GM23338 (cell line): ENCODE measurements at regions not wholly inside any gene's neighbourhood (a gene's known extent, or its start where the extent isn't known, plus 50 kb on each side); places are given as distances from the start of the nearest gene placed in this dataset.

ENCODE experiments used
- CREB1 ChIP-seq: fragments of 250-450 bp; sonication (Bioruptor Pico); IDR thresholded peaks from 2 replicates; pipeline ENCODE4 v1.5.0; 2020; ENCODE audit warnings: low read depth, mild to moderate bottlenecking, moderate library complexity
- CTCF ChIP-seq, 2 experiments: fragments of 200-600 bp in 1 of 2; sonication (generic) in 1 of 2; conservative IDR thresholded peaks; 2 replicates each; pipeline versions ENCODE4 v1.5.1 to v1.6.1; 2016 to 2017; ENCODE audit warnings: antibody characterized with exemption in 2 of 2, low read depth in 2 of 2, mild to moderate bottlenecking in 2 of 2, moderate library complexity in 1 of 2
- EZH2 ChIP-seq: fragments of 200-600 bp; sonication (generic); IDR thresholded peaks from one replicate; pipeline ENCODE4 v1.8.0; 2017; ENCODE audit warnings: antibody characterized with exemption, mild to moderate bottlenecking, low read depth; ENCODE audit not compliant: unreplicated experiment
- EZH2phosphoT487 ChIP-seq: fragments of 200-600 bp; sonication (generic); IDR thresholded peaks from one replicate; pipeline ENCODE4 v1.8.1; 2018; ENCODE audit warnings: antibody characterized with exemption; ENCODE audit not compliant: unreplicated experiment
- NANOG ChIP-seq: IDR thresholded peaks from 2 replicates; pipeline ENCODE4 v1.6.1; 2016; ENCODE audit warnings: antibody characterized with exemption, borderline replicate concordance
- POLR2AphosphoS5 ChIP-seq: IDR thresholded peaks from 2 replicates; pipeline ENCODE4 v1.6.1; 2016; ENCODE audit warnings: antibody characterized with exemption, low read depth
- REST ChIP-seq: IDR thresholded peaks from one replicate; pipeline ENCODE4 v1.6.1; 2018; ENCODE audit warnings: antibody characterized with exemption; ENCODE audit not compliant: unreplicated experiment
- ZNF331 ChIP-seq: fragments of 250-450 bp; sonication (Bioruptor Pico); IDR thresholded peaks from 2 replicates; pipeline ENCODE4 v1.5.0; 2020; ENCODE audit warnings: low read depth, mild to moderate bottlenecking, moderate library complexity

- TF ChIP-seq EZH2 (no peak), CTCF (conservative IDR thresholded peaks at IDR 0.05; ENCODE audit: low read depth in 2 of 2) (no peak), EZH2phosphoT487 (no peak), POLR2AphosphoS5 (no peak), REST (no peak), CREB1 (CRISPR knock-in tag) (no peak), NANOG (no peak), ZNF331 (CRISPR knock-in tag) (no peak)
These were observed 125.9 kb upstream of the FSTL4 start for GRCh38 chr5:133738271-133738670.
